K562 (cell line): ENCODE measurements at regions not wholly inside any gene's neighbourhood (a gene's known extent, or its start where the extent isn't known, plus 50 kb on each side); places are given as distances from the start of the nearest gene placed in this dataset.

Experiments
- ATAC-seq: fragments of 200-7000 bp; cut with Tn5 transposase; 3 replicates; pipeline ENCODE4 v1.9.1; 2020; ENCODE audit warnings: moderate library complexity
- BruUV-seq: library from RNA; stranded (reverse); fragments of 400-500 nt; replicated peaks from 2 replicates; lab custom pipeline; 2021; lab: Mats Ljungman, UMichigan
- CTCF ChIA-PET: fragments of 300-600 bp; formaldehyde crosslinking; extraction: SDS; loops from one replicate; lab custom pipeline; 2021; ENCODE audit warnings: low intra/inter-chr PET ratio; lab: Yijun Ruan, JAX
- POLR2A ChIA-PET: fragments of 300-600, 350-650 bp; sonication (Branson Sonifier 250); formaldehyde crosslinking; extraction: SDS; loops from one replicate; lab custom pipeline; 2021; ENCODE audit warnings: antibody characterized with exemption, inconsistent platforms; lab: Yijun Ruan, JAX
- DNase-seq, 4 experiments: peaks; one replicate each; pipeline versions ENCODE4 v3.0.0 to v3.0.0-alpha.2; 2011 to 2018; ENCODE audit warnings: low spot score in 3 of 4, mixed read lengths in 3 of 4; ENCODE audit errors: extremely low read depth in 1 of 4
- FAIRE-seq: peaks from 2 replicates; lab custom pipeline; 2011; peaks lifted over from hg19 to GRCh38; lab: Jason Lieb, UNC
- H2AFZ ChIP-seq: 2 replicates; pipeline ENCODE4 v1.6.0; 2011; ENCODE audit warnings: low read depth, low read length, control low read depth, inconsistent platforms
- H3K27ac ChIP-seq: fragments of 200-600 bp; 3 replicates; pipeline ENCODE4 v1.8.0; 2011; ENCODE audit warnings: low read depth, mild to moderate bottlenecking, control low read depth, inconsistent platforms, low read length, moderate library complexity, mixed read lengths; ENCODE audit errors: extremely low read depth
- H3K27me3 ChIP-seq, 2 experiments: fragments of 300-600 bp in 1 of 2; 2 replicates in 1 of 2; 3 replicates in 1 of 2; pipeline versions ENCODE4 v1.6.0 to v1.8.0; 2011; ENCODE audit warnings: inconsistent platforms in 2 of 2, low read length in 2 of 2, mild to moderate bottlenecking in 1 of 2, mixed read lengths in 1 of 2, moderate library complexity in 1 of 2; ENCODE audit not compliant: control insufficient read depth in 2 of 2, insufficient read depth in 2 of 2
- H3K36me3 ChIP-seq: fragments of 300-600 bp; 3 replicates; pipeline ENCODE4 v1.8.0; 2011; ENCODE audit warnings: mild to moderate bottlenecking, low read length, inconsistent platforms; ENCODE audit not compliant: control insufficient read depth, insufficient read depth
- H3K4me1 ChIP-seq, 2 experiments: fragments of 200-600 bp in 1 of 2; replicated peaks in 1 of 2; 2 replicates in 1 of 2; 3 replicates in 1 of 2; pipeline versions ENCODE4 v1.5.1 to v1.8.0; 2011; ENCODE audit warnings: inconsistent platforms in 2 of 2, low read length in 2 of 2, mild to moderate bottlenecking in 1 of 2, mixed read lengths in 1 of 2, moderate library complexity in 1 of 2; ENCODE audit not compliant: control insufficient read depth in 2 of 2, insufficient read depth in 2 of 2
- H3K4me2 ChIP-seq: 2 replicates; pipeline ENCODE4 v1.6.1; 2011; ENCODE audit warnings: low read length, control low read depth, inconsistent platforms, mixed read lengths; ENCODE audit not compliant: insufficient read depth
- H3K4me3 ChIP-seq: fragments of 200-600 bp; sonication (generic), shearing (Covaris generic); 2 replicates; pipeline ENCODE4 v1.5.1; 2016; ENCODE audit warnings: control low read depth, inconsistent platforms
- H3K79me2 ChIP-seq: fragments of 200-600 bp; 3 replicates; pipeline ENCODE4 v1.8.0; 2011; ENCODE audit warnings: low read length, inconsistent platforms; ENCODE audit not compliant: control insufficient read depth, insufficient read depth
- H3K9ac ChIP-seq, 2 experiments: 2 replicates each; pipeline versions ENCODE4 v1.6.0 to v1.6.1; 2011; ENCODE audit warnings: low read depth in 2 of 2, low read length in 2 of 2, control low read depth in 1 of 2, inconsistent platforms in 1 of 2, mild to moderate bottlenecking in 1 of 2, mixed read lengths in 1 of 2; ENCODE audit not compliant: insufficient read depth in 1 of 2
- H3K9me1 ChIP-seq: one replicate; pipeline ENCODE4 v1.6.0; 2011; ENCODE audit warnings: inconsistent platforms, mild to moderate bottlenecking, low read length, moderate library complexity; ENCODE audit not compliant: control insufficient read depth, insufficient read depth
- H3K9me3 ChIP-seq: replicated peaks from 2 replicates; pipeline ENCODE4 v1.5.1; 2011; ENCODE audit warnings: low read depth, low read length, inconsistent platforms; ENCODE audit not compliant: control insufficient read depth, insufficient read depth
- H4K20me1 ChIP-seq: replicated peaks from 2 replicates; pipeline ENCODE4 v1.6.1; 2011; ENCODE audit warnings: low read length, inconsistent platforms, mixed read lengths; ENCODE audit not compliant: control insufficient read depth, insufficient read depth
- EWSR1 ChIP-seq: fragments of 450-650 bp; IDR thresholded peaks from 2 replicates; pipeline ENCODE4 v1.6.1; 2018; ENCODE audit warnings: borderline replicate concordance, mild to moderate bottlenecking, low read depth, moderate library complexity; ENCODE audit not compliant: partially characterized antibody
- FOXK1 ChIP-seq: sonication (generic); formaldehyde crosslinking; IDR thresholded peaks from 2 replicates; pipeline ENCODE4 v1.8.0; 2022; ENCODE audit warnings: missing genetic modification reagents, mild to moderate bottlenecking, borderline replicate concordance
- GTF2F1 ChIP-seq: IDR thresholded peaks from 2 replicates; pipeline ENCODE4 v1.6.1; 2011; ENCODE audit warnings: low read depth, low read length, improper control_type of control experiment
- POLR2G ChIP-seq: fragments of 200-400 bp; formaldehyde crosslinking; IDR thresholded peaks from 2 replicates; pipeline ENCODE4 v1.6.1; 2017; ENCODE audit warnings: low read depth, mild to moderate bottlenecking, antibody characterized with exemption, low read length, moderate library complexity
- TCF7L2 ChIP-seq: fragments of 150-350 bp; IDR thresholded peaks from 2 replicates; pipeline ENCODE4 v1.6.1; 2016; ENCODE audit warnings: low read depth, mild to moderate bottlenecking, low read length, moderate library complexity
- ZFX ChIP-seq: sonication (generic); formaldehyde crosslinking; IDR thresholded peaks from 2 replicates; pipeline ENCODE4 v1.8.0; 2022; ENCODE audit warnings: mild to moderate bottlenecking, missing genetic modification reagents, moderate library complexity
- ZNF695 ChIP-seq: fragments of 450-650 bp; formaldehyde crosslinking; IDR thresholded peaks from 2 replicates; pipeline ENCODE4 v1.4.0; 2020; ENCODE audit warnings: mild to moderate bottlenecking, moderate library complexity
- WGBS: fragments of 100-300 bp; shearing (Covaris generic); methylation state at CpG from one replicate; pipeline ENCODE4 v1.1.6; 2016; ENCODE audit warnings: low coverage, mixed read lengths; ENCODE audit not compliant: insufficient coverage; ENCODE audit errors: missing lambda C conversion rate; 5-methylcytosine and 5-hydroxymethylcytosine counted together
- in situ Hi-C: fragments of 300-500 bp; cut with MboI; formaldehyde crosslinking; loops from 4 replicates; pipeline ENCODE4 v1.15.0; 2018; ENCODE audit warnings: inconsistent platforms, mixed read lengths
- intact Hi-C: fragments of 100-400 bp; cut with micrococcal nuclease; formaldehyde crosslinking; loops from 2 replicates; pipeline ENCODE4 v1.14.2; 2022
- TF ChIP-seq, protein P1 (sequence below), 2 experiments: fragments of 150-350 bp in 1 of 2; IDR thresholded peaks; 2 replicates each; pipeline ENCODE4 v1.6.1; 2012 to 2016; ENCODE audit warnings: low read depth in 2 of 2, low read length in 2 of 2, mild to moderate bottlenecking in 1 of 2, moderate library complexity in 1 of 2
- TF ChIP-seq, protein P2 (sequence below): fragments of 250-450 bp; sonication (Bioruptor Pico); IDR thresholded peaks from 2 replicates; pipeline ENCODE4 v1.8.0; 2022; ENCODE audit warnings: inconsistent platforms, mild to moderate bottlenecking, moderate library complexity, borderline replicate concordance

DNA sequence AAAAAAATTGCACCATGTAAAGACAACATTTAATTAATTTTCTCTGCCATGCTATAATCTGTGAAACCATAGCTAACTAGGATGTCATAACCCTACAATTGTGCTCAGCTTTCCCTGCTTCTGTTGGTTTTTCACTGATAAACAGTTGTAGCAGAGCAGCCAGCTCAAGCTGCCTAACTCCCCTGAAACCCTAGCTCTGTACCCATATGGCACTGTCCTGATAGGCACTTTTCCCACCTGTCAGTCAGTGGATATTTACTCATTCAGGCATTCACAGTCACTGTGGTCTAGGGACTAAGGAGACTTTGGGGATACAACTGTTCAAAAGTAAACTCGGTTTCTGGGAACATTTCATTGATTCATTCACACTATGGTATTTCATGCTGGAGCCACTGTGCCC lies 407.0 kb downstream of the DSEL start:
- H3K9me1 ChIP-seq: no peaks in the 10 kb centered on the region
- no peaks in the 10 kb centered on the region for H3K27me3 ChIP-seq
- no peak overlapping the region for H2AFZ ChIP-seq
- TF ChIP-seq GTF2F1 (no peak), FOXK1 (no peak), ZFX (no peak), EWSR1 (no peak), ZNF695 (no peak), TCF7L2 (no peak), POLR2G (no peak)
- TF ChIP-seq, protein P1, sequence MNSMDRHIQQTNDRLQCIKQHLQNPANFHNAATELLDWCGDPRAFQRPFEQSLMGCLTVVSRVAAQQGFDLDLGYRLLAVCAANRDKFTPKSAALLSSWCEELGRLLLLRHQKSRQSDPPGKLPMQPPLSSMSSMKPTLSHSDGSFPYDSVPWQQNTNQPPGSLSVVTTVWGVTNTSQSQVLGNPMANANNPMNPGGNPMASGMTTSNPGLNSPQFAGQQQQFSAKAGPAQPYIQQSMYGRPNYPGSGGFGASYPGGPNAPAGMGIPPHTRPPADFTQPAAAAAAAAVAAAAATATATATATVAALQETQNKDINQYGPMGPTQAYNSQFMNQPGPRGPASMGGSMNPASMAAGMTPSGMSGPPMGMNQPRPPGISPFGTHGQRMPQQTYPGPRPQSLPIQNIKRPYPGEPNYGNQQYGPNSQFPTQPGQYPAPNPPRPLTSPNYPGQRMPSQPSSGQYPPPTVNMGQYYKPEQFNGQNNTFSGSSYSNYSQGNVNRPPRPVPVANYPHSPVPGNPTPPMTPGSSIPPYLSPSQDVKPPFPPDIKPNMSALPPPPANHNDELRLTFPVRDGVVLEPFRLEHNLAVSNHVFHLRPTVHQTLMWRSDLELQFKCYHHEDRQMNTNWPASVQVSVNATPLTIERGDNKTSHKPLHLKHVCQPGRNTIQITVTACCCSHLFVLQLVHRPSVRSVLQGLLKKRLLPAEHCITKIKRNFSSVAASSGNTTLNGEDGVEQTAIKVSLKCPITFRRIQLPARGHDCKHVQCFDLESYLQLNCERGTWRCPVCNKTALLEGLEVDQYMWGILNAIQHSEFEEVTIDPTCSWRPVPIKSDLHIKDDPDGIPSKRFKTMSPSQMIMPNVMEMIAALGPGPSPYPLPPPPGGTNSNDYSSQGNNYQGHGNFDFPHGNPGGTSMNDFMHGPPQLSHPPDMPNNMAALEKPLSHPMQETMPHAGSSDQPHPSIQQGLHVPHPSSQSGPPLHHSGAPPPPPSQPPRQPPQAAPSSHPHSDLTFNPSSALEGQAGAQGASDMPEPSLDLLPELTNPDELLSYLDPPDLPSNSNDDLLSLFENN (IDR thresholded peaks at IDR 0.05; ENCODE audit: low read depth in 2 of 2, low read length in 2 of 2): no peak
- TF ChIP-seq, protein P2, sequence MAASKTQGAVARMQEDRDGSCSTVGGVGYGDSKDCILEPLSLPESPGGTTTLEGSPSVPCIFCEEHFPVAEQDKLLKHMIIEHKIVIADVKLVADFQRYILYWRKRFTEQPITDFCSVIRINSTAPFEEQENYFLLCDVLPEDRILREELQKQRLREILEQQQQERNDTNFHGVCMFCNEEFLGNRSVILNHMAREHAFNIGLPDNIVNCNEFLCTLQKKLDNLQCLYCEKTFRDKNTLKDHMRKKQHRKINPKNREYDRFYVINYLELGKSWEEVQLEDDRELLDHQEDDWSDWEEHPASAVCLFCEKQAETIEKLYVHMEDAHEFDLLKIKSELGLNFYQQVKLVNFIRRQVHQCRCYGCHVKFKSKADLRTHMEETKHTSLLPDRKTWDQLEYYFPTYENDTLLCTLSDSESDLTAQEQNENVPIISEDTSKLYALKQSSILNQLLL (CRISPR knock-in tag): no peak
- POLR2A ChIA-PET: no interaction called here
- no peak for FAIRE-seq
- no peaks in the 10 kb centered on the region for H3K9me3 ChIP-seq
- no peaks in the 10 kb centered on the region for H3K36me3 ChIP-seq
- no peaks in the 10 kb centered on the region for H4K20me1 ChIP-seq
- intact Hi-C loops: no loop called here
- no peak overlapping the region for H3K4me2 ChIP-seq
- CTCF ChIA-PET: no interaction called here
- ATAC-seq: no peak
- BruUV-seq: no TSS peak
- in situ Hi-C loops: no loop called here
- DNase-seq: no peak
- no peak overlapping the region for H3K4me3 ChIP-seq
- no peak overlapping the region for H3K27ac ChIP-seq
- H3K79me2 ChIP-seq: no peaks in the 10 kb centered on the region
- WGBS: 0% methylated on average over 1 of the region's 1 CpG
- H3K9ac ChIP-seq: no peak overlapping the region
- H3K4me1 ChIP-seq: no peaks in the 10 kb centered on the region
